ENCODE measurements at regions not wholly inside any gene's neighbourhood (a gene's known extent, or its start where the extent isn't known, plus 50 kb on each side); places are given as distances from the start of the nearest gene placed in this dataset.

DNA sequence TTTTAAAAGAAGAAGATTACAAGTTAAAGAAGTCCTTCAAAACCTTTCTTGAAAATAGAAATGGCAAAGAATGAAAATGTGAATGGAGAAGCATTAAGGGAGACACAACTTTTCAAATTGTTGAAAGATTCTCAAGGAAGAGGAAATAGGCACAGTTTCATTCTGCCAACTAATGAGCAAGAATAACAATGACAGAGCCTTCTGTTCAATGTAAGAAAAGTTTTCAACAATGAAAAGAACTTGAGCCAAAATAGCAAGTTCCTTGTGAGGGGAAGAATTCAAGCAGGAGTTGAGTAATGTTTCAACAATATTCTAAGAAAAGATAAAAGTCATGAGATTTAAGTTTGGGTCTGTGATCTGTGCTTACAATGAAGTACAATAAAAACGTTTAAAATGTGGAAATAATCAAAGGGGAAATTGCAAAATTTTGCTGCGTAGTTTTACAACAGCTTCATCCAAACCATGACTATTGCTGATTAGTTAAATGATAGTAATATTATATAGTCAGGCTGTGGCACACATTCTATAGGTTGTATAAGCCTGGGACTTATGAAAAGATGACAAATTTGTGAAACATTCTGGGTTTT is 122.6 kb downstream of the METTL4 start:
- H3K4me3 ChIP-seq (ENCODE audit: low read depth, low read length) = no peak overlapping the region
- no peak for TF ChIP-seq CTCF (conservative IDR thresholded peaks at IDR 0.05; ENCODE audit: low read depth, low read length)
- peak; percentile 66 for DNase-seq (ENCODE audit: low read depth)

- DNase-seq (ENCODE audit: low read depth) = no peak
- H3K4me3 ChIP-seq (ENCODE audit: low read depth, low read length) = no peak overlapping the region
- no peak for TF ChIP-seq CTCF (conservative IDR thresholded peaks at IDR 0.05; ENCODE audit: low read depth, low read length)
Observed at GRCh38 chr18:2451556-2451955, 119.7 kb downstream of the METTL4 start.

- TF ChIP-seq CTCF (conservative IDR thresholded peaks at IDR 0.05; ENCODE audit: low read depth, low read length) = no peak
- H3K4me3 ChIP-seq (ENCODE audit: low read depth, low read length) = no peak overlapping the region
- no peak for DNase-seq (ENCODE audit: low read depth)
Observed at GRCh38 chr18:2459886-2460285, 111.4 kb downstream of the METTL4 start.

DNA sequence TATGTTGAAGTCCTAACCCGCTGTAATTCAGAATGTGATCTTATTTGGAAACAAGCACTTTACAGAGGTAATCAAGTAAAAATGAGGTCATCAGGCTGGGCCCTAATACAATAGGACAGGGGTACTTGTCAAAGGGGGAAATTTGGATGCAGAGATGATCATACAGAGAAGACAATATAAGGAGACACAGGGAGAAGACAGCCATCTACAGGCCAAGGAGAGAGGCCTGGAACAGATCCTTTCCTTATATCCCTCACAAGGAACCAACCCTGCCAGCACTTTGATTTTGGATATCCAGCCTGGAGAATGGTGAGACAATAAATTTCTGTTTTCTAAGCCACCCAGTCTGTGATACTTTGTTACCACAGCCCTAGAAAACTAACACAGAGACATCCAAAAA is 104.3 kb downstream of the METTL4 start:
- peak; percentile 25 for TF ChIP-seq CTCF (conservative IDR thresholded peaks at IDR 0.05; ENCODE audit: low read depth, low read length)
- no peak for DNase-seq (ENCODE audit: low read depth)
- no peak overlapping the region for H3K4me3 ChIP-seq (ENCODE audit: low read depth, low read length)

- DNase-seq (ENCODE audit: low read depth) = no peak
- H3K4me3 ChIP-seq (ENCODE audit: low read depth, low read length) = no peak overlapping the region
- no peak for TF ChIP-seq CTCF (conservative IDR thresholded peaks at IDR 0.05; ENCODE audit: low read depth, low read length)
Observed at GRCh38 chr18:2468051-2468450, 103.3 kb downstream of the METTL4 start.

- DNase-seq (ENCODE audit: low read depth) = no peak
- H3K4me3 ChIP-seq (ENCODE audit: low read depth, low read length) = no peak overlapping the region
- TF ChIP-seq CTCF (conservative IDR thresholded peaks at IDR 0.05; ENCODE audit: low read depth, low read length) = peak; percentile 23
Observed at GRCh38 chr18:2471523-2471922, 99.8 kb downstream of the METTL4 start.

DNA sequence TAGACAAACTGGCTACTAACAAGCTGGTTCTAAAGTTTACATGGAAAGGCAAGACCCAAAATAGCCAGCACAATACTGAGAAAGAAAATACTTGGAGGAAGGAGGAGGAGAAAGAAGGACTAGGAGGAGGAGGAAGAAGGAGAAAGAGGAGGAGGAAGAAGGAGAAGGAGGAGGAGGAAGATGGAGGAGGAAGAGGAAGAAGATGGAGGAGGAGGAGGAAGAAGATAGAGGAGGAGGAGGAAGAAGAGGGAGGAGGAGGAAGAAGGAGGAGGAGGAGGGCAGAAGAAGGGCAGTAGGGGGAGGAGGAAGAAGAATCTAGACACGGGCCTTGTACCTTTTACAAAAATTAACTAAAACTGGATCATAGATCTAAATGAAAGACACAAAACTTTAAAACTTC is 92.6 kb downstream of the METTL4 start:
- no peak for DNase-seq (ENCODE audit: low read depth)
- no peak for TF ChIP-seq CTCF (conservative IDR thresholded peaks at IDR 0.05; ENCODE audit: low read depth, low read length)
- no peak overlapping the region for H3K4me3 ChIP-seq (ENCODE audit: low read depth, low read length)

Measured in choroid plexus epithelial cell (primary cell).